GM21390 (cell line): ENCODE measurements at regions not wholly inside any gene's neighbourhood (a gene's known extent, or its start where the extent isn't known, plus 50 kb on each side); places are given as distances from the start of the nearest gene placed in this dataset.

Experiments
- ATAC-seq: cut with Tn5 transposase; IDR thresholded peaks from one replicate; pipeline ENCODE4 v1.9.1; 2021; ENCODE audit not compliant: unreplicated experiment

- no peak for ATAC-seq
Observed at GRCh38 chr15:70290708-70291107, 193.0 kb upstream of the TLE3 start.

- ATAC-seq, result no peak
Observed at GRCh38 chr15:70289191-70289955, 191.7 kb upstream of the TLE3 start.

- ATAC-seq, result no peak
Observed at GRCh38 chr15:70286113-70286806, 188.5 kb upstream of the TLE3 start.

GRCh38 chr15:70284438-70285214 is 186.9 kb upstream of the TLE3 start:
- no peak for ATAC-seq

GRCh38 chr15:70283511-70283910 is 185.8 kb upstream of the TLE3 start:
- ATAC-seq, result no peak

- no peak for ATAC-seq
Observed at GRCh38 chr15:70281811-70282307, 184.1 kb upstream of the TLE3 start.

- ATAC-seq, result no peak
Observed at GRCh38 chr15:70281261-70281810, 183.6 kb upstream of the TLE3 start.

GRCh38 chr15:70280781-70281180 is 183.1 kb upstream of the TLE3 start:
- no peak for ATAC-seq

GRCh38 chr15:70279096-70279495 is 181.4 kb upstream of the TLE3 start:
- no peak for ATAC-seq

GRCh38 chr15:70278644-70279043 is 180.9 kb upstream of the TLE3 start:
- ATAC-seq, result no peak

GRCh38 chr15:70277556-70277955 is 179.8 kb upstream of the TLE3 start:
- ATAC-seq, result no peak

- no peak for ATAC-seq
Observed at GRCh38 chr15:70276401-70276800, 178.7 kb upstream of the TLE3 start.

- no peak for ATAC-seq
Observed at GRCh38 chr15:70275461-70276138, 177.9 kb upstream of the TLE3 start.

GRCh38 chr15:70274908-70275307 is 177.2 kb upstream of the TLE3 start:
- ATAC-seq, result no peak

GRCh38 chr15:70274255-70274880 is 176.7 kb upstream of the TLE3 start:
- ATAC-seq, result no peak

- no peak for ATAC-seq
Observed at GRCh38 chr15:70273808-70274207, 176.1 kb upstream of the TLE3 start.

GRCh38 chr15:70272565-70273355 is 175.0 kb upstream of the TLE3 start:
- no peak for ATAC-seq

GRCh38 chr15:70271422-70272088 is 173.8 kb upstream of the TLE3 start:
- ATAC-seq, result no peak

- ATAC-seq, result no peak
Observed at GRCh38 chr15:70270752-70271111, 173.0 kb upstream of the TLE3 start.
